Liver (tissue), 8 donors: ENCODE measurements at regions not wholly inside any gene's neighbourhood (a gene's known extent, or its start where the extent isn't known, plus 50 kb on each side); places are given as distances from the start of the nearest gene placed in this dataset.

Experiments
- DNase-seq: peaks from one replicate; pipeline ENCODE4 v3.0.0-alpha.2; 2017; ENCODE audit warnings: low spot score
- H3K27ac ChIP-seq, 2 donors: one replicate each; pipeline ENCODE4 v1.7.0; 2013; ENCODE audit warnings: inconsistent platforms in 2 of 2, low read length in 2 of 2, control low read depth in 1 of 2, low read depth in 1 of 2, mild to moderate bottlenecking in 1 of 2
- H3K27me3 ChIP-seq, 4 donors: one replicate each; pipeline versions ENCODE4 v1.6.1 to v1.7.0; 2013; ENCODE audit warnings: low read length in 3 of 4, inconsistent platforms in 1 of 4, mild to moderate bottlenecking in 1 of 4, moderate library complexity in 1 of 4; ENCODE audit not compliant: control insufficient read depth in 4 of 4, insufficient read depth in 4 of 4
- H3K36me3 ChIP-seq, 4 donors: one replicate each; pipeline versions ENCODE4 v1.6.1 to v1.7.0; 2013; ENCODE audit warnings: low read length in 3 of 4, mild to moderate bottlenecking in 3 of 4, low read depth in 1 of 4, moderate library complexity in 1 of 4; ENCODE audit not compliant: control insufficient read depth in 4 of 4, insufficient read depth in 3 of 4
- H3K4me1 ChIP-seq, 4 donors: one replicate each; pipeline versions ENCODE4 v1.6.1 to v1.7.0; 2013; ENCODE audit warnings: low read length in 3 of 4, mild to moderate bottlenecking in 3 of 4, moderate library complexity in 1 of 4; ENCODE audit not compliant: control insufficient read depth in 4 of 4, insufficient read depth in 4 of 4
- H3K4me3 ChIP-seq, 3 donors: one replicate each; pipeline versions ENCODE4 v1.6.1 to v1.7.0; 2013; ENCODE audit warnings: low read length in 3 of 3, control low read depth in 1 of 3, low read depth in 1 of 3, mild to moderate bottlenecking in 1 of 3
- H3K9ac ChIP-seq, 2 donors: one replicate each; pipeline ENCODE4 v1.7.0; 2013; ENCODE audit warnings: low read length in 2 of 2, mild to moderate bottlenecking in 2 of 2, moderate library complexity in 2 of 2, control low read depth in 1 of 2, low read depth in 1 of 2
- H3K9me3 ChIP-seq, 4 donors: one replicate each; pipeline versions ENCODE4 v1.6.1 to v1.7.0; 2013; ENCODE audit warnings: low read length in 3 of 4; ENCODE audit not compliant: control insufficient read depth in 4 of 4
- EGR1 ChIP-seq, 2 donors: IDR thresholded peaks; 2 replicates each; pipeline ENCODE4 v1.6.1; 2016 to 2018; ENCODE audit warnings: antibody characterized with exemption in 2 of 2, low read depth in 2 of 2
- FOXA1 ChIP-seq: IDR thresholded peaks from 2 replicates; pipeline ENCODE4 v1.6.1; 2016; ENCODE audit warnings: antibody characterized with exemption
- FOXA2 ChIP-seq: IDR thresholded peaks from 2 replicates; pipeline ENCODE4 v1.6.1; 2016; ENCODE audit warnings: antibody characterized with exemption
- GABPA ChIP-seq, 2 donors: IDR thresholded peaks in 1 of 2; conservative IDR thresholded peaks in 1 of 2; 2 replicates each; pipeline ENCODE4 v1.6.1; 2016; ENCODE audit warnings: antibody characterized with exemption in 2 of 2, mild to moderate bottlenecking in 1 of 2, moderate library complexity in 1 of 2
- HNF4A ChIP-seq, 2 donors: conservative IDR thresholded peaks; 2 replicates each; pipeline ENCODE4 v1.6.1; 2016; ENCODE audit warnings: antibody characterized with exemption in 2 of 2, mild to moderate bottlenecking in 2 of 2
- HNF4G ChIP-seq: IDR thresholded peaks from 2 replicates; pipeline ENCODE4 v1.6.1; 2016; ENCODE audit warnings: antibody characterized with exemption
- NR2F2 ChIP-seq: IDR thresholded peaks from 2 replicates; pipeline ENCODE4 v1.6.1; 2016; ENCODE audit warnings: antibody characterized with exemption
- RAD21 ChIP-seq, 2 donors: IDR thresholded peaks; 2 replicates each; pipeline ENCODE4 v1.6.1; 2016; ENCODE audit warnings: antibody characterized with exemption in 2 of 2, mild to moderate bottlenecking in 2 of 2
- RXRA ChIP-seq, 2 donors: IDR thresholded peaks; 2 replicates each; pipeline ENCODE4 v1.6.1; 2017 to 2018; ENCODE audit warnings: antibody characterized with exemption in 2 of 2, mild to moderate bottlenecking in 1 of 2
- SP1 ChIP-seq: IDR thresholded peaks from 2 replicates; pipeline ENCODE4 v1.6.1; 2018; ENCODE audit warnings: antibody characterized with exemption, mild to moderate bottlenecking
- TAF1 ChIP-seq: conservative IDR thresholded peaks from 2 replicates; pipeline ENCODE4 v1.6.1; 2016; ENCODE audit warnings: antibody characterized with exemption, mild to moderate bottlenecking
- YY1 ChIP-seq: IDR thresholded peaks from 2 replicates; pipeline ENCODE4 v1.6.1; 2016; ENCODE audit warnings: antibody characterized with exemption, mild to moderate bottlenecking
- WGBS: extraction: QIAGEN DNeasy Blood & Tissue Kit; methylation state at CpG from one replicate; pipeline ENCODE4 v1.1.7; 2013; 5-methylcytosine and 5-hydroxymethylcytosine counted together
- TF ChIP-seq, protein P1 (sequence below): IDR thresholded peaks from 2 replicates; pipeline ENCODE4 v1.6.1; 2016; ENCODE audit warnings: antibody characterized with exemption
- TF ChIP-seq, protein P2 (sequence below): IDR thresholded peaks from 2 replicates; pipeline ENCODE4 v1.6.1; 2016; ENCODE audit warnings: antibody characterized with exemption, mild to moderate bottlenecking
- TF ChIP-seq, protein P3 (sequence below): IDR thresholded peaks from 2 replicates; pipeline ENCODE4 v1.6.1; 2016; ENCODE audit warnings: antibody characterized with exemption
- TF ChIP-seq, protein P4 (sequence below): fragments of 150-350 bp; IDR thresholded peaks from 2 replicates; pipeline ENCODE4 v1.5.1; 2017; ENCODE audit warnings: improper control_type of control experiment, low read depth, low read length; ENCODE audit not compliant: missing input control
- TF ChIP-seq, protein P5 (sequence below): IDR thresholded peaks from 2 replicates; pipeline ENCODE4 v1.6.1; 2016; ENCODE audit warnings: antibody characterized with exemption
- donor health status: healthy.
- donor health status: healthy.
- donor health status: healthy.
- donor health status: healthy.
- donor health status: healthy.

DNA sequence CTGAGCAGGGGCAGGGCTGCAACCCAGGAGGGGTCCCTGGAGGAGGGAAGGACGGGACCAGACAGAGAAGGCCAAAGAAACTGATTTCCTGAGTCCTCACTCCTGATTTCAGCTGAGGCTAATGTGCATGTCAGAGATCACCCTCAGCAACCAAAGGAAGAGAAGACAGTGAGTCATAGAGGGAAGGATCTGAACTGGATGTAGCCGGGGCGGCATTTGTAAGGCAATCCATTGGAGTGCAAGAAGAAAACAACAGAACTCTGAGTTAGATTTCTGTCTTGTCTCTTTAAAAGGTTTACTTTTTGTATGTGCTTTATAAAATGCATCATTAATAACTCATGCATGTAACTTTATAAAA lies 105.3 kb upstream of the AGBL1 start:
- Histone ChIP-seq H3K36me3 (no peaks in the 10 kb centered on the region), H3K4me1 (peaks cover 0 to 18% (median 7%) of the 10 kb centered on the region in 4 donors), H3K9me3 (no peaks in the 10 kb centered on the region), H3K27ac (peak overlapping the region in 1 of 2 donors; percentile 26), H3K9ac (no peak overlapping the region), H3K27me3 (no peaks in the 10 kb centered on the region), H3K4me3 (no peak overlapping the region)
- TF ChIP-seq FOXA1: no peak
- TF ChIP-seq YY1: no peak
- TF ChIP-seq, protein P1, sequence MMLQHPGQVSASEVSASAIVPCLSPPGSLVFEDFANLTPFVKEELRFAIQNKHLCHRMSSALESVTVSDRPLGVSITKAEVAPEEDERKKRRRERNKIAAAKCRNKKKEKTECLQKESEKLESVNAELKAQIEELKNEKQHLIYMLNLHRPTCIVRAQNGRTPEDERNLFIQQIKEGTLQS: no peak
- TF ChIP-seq, protein P2, sequence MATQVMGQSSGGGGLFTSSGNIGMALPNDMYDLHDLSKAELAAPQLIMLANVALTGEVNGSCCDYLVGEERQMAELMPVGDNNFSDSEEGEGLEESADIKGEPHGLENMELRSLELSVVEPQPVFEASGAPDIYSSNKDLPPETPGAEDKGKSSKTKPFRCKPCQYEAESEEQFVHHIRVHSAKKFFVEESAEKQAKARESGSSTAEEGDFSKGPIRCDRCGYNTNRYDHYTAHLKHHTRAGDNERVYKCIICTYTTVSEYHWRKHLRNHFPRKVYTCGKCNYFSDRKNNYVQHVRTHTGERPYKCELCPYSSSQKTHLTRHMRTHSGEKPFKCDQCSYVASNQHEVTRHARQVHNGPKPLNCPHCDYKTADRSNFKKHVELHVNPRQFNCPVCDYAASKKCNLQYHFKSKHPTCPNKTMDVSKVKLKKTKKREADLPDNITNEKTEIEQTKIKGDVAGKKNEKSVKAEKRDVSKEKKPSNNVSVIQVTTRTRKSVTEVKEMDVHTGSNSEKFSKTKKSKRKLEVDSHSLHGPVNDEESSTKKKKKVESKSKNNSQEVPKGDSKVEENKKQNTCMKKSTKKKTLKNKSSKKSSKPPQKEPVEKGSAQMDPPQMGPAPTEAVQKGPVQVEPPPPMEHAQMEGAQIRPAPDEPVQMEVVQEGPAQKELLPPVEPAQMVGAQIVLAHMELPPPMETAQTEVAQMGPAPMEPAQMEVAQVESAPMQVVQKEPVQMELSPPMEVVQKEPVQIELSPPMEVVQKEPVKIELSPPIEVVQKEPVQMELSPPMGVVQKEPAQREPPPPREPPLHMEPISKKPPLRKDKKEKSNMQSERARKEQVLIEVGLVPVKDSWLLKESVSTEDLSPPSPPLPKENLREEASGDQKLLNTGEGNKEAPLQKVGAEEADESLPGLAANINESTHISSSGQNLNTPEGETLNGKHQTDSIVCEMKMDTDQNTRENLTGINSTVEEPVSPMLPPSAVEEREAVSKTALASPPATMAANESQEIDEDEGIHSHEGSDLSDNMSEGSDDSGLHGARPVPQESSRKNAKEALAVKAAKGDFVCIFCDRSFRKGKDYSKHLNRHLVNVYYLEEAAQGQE: no peak
- no peak for TF ChIP-seq NR2F2
- no peak for TF ChIP-seq RAD21 (IDR thresholded peaks at IDR 0.05)
- TF ChIP-seq EGR1 (IDR thresholded peaks at IDR 0.05; ENCODE audit: low read depth in 2 of 2): no peak
- TF ChIP-seq, protein P3, sequence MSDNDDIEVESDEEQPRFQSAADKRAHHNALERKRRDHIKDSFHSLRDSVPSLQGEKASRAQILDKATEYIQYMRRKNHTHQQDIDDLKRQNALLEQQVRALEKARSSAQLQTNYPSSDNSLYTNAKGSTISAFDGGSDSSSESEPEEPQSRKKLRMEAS: no peak
- TF ChIP-seq HNF4G: no peak
- no peak for TF ChIP-seq FOXA2
- TF ChIP-seq TAF1: no peak
- TF ChIP-seq, protein P4, sequence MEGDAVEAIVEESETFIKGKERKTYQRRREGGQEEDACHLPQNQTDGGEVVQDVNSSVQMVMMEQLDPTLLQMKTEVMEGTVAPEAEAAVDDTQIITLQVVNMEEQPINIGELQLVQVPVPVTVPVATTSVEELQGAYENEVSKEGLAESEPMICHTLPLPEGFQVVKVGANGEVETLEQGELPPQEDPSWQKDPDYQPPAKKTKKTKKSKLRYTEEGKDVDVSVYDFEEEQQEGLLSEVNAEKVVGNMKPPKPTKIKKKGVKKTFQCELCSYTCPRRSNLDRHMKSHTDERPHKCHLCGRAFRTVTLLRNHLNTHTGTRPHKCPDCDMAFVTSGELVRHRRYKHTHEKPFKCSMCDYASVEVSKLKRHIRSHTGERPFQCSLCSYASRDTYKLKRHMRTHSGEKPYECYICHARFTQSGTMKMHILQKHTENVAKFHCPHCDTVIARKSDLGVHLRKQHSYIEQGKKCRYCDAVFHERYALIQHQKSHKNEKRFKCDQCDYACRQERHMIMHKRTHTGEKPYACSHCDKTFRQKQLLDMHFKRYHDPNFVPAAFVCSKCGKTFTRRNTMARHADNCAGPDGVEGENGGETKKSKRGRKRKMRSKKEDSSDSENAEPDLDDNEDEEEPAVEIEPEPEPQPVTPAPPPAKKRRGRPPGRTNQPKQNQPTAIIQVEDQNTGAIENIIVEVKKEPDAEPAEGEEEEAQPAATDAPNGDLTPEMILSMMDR: no peak
- TF ChIP-seq GABPA (IDR thresholded peaks at IDR 0.05 in 1 of 2, conservative IDR thresholded peaks at IDR 0.05 in 1 of 2): no peak
- no peak for TF ChIP-seq HNF4A (conservative IDR thresholded peaks at IDR 0.05)
- no peak for TF ChIP-seq SP1
- TF ChIP-seq, protein P5, sequence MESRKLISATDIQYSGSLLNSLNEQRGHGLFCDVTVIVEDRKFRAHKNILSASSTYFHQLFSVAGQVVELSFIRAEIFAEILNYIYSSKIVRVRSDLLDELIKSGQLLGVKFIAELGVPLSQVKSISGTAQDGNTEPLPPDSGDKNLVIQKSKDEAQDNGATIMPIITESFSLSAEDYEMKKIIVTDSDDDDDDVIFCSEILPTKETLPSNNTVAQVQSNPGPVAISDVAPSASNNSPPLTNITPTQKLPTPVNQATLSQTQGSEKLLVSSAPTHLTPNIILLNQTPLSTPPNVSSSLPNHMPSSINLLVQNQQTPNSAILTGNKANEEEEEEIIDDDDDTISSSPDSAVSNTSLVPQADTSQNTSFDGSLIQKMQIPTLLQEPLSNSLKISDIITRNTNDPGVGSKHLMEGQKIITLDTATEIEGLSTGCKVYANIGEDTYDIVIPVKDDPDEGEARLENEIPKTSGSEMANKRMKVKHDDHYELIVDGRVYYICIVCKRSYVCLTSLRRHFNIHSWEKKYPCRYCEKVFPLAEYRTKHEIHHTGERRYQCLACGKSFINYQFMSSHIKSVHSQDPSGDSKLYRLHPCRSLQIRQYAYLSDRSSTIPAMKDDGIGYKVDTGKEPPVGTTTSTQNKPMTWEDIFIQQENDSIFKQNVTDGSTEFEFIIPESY: no peak
- TF ChIP-seq RXRA (IDR thresholded peaks at IDR 0.05): no peak
- DNase-seq: no peak
- WGBS: 51% methylated on average over 3 of the region's 3 CpGs

DNA sequence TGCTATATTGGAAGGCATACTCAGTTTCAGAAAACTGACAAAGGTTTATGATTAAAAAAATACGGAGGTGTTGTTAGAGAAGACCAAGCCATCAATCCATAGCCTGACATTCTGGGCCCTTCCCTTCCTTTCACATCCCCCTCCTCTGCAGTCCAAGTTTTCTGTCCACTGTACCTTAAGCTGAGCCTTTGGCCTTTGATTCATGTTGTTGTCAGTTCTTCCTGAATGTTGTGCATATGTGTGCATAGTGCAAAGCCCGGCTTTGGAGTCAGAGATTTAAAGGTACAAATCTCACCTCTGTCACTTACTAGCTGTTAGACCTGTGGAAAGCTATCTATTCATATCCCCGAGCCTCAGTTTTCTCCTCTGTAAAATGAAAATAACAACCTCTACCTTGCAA lies 104.9 kb upstream of the AGBL1 start:
- H3K9ac ChIP-seq: no peak overlapping the region
- H3K36me3 ChIP-seq: no peaks in the 10 kb centered on the region
- no peak overlapping the region for H3K4me3 ChIP-seq
- no peaks in the 10 kb centered on the region for H3K27me3 ChIP-seq
- H3K27ac ChIP-seq: no peak overlapping the region
- no peak for DNase-seq
- WGBS: 64% methylated on average over 3 of the region's 3 CpGs
- H3K4me1 ChIP-seq: peaks cover 0 to 18% (median 7%) of the 10 kb centered on the region in 4 donors
- H3K9me3 ChIP-seq: no peaks in the 10 kb centered on the region
- TF ChIP-seq, protein P5: no peak
- no peak for TF ChIP-seq YY1
- TF ChIP-seq HNF4A (conservative IDR thresholded peaks at IDR 0.05): peak in 1 of 2 donors; percentile 53
- no peak for TF ChIP-seq EGR1 (IDR thresholded peaks at IDR 0.05; ENCODE audit: low read depth in 2 of 2)
- TF ChIP-seq, protein P1: no peak
- no peak for TF ChIP-seq GABPA (IDR thresholded peaks at IDR 0.05 in 1 of 2, conservative IDR thresholded peaks at IDR 0.05 in 1 of 2)
- TF ChIP-seq, protein P4: no peak
- peak in 1 of 2 donors; percentile 21 for TF ChIP-seq RXRA (IDR thresholded peaks at IDR 0.05)
- TF ChIP-seq HNF4G: no peak
- no peak for TF ChIP-seq RAD21 (IDR thresholded peaks at IDR 0.05)
